H9 (cell line): ENCODE measurements at regions not wholly inside any gene's neighbourhood (a gene's known extent, or its start where the extent isn't known, plus 50 kb on each side); places are given as distances from the start of the nearest gene placed in this dataset.

Experiments
- DNase-seq: peaks from one replicate; pipeline ENCODE4 v3.0.0-alpha.2; 2017
- H2AFZ ChIP-seq: one replicate; pipeline ENCODE4 v1.6.1; 2013; ENCODE audit warnings: mild to moderate bottlenecking, low read length, control low read depth, moderate library complexity
- H2AK5ac ChIP-seq: 2 replicates; pipeline ENCODE4 v1.6.1; 2013; ENCODE audit warnings: low read length, control low read depth, mixed read lengths; ENCODE audit not compliant: insufficient read length
- H2BK120ac ChIP-seq: one replicate; pipeline ENCODE4 v1.6.1; 2013; ENCODE audit warnings: low read depth, mild to moderate bottlenecking, low read length, control low read depth, inconsistent platforms; ENCODE audit not compliant: poor library complexity, severe bottlenecking
- H2BK12ac ChIP-seq: 2 replicates; pipeline ENCODE4 v1.6.1; 2013; ENCODE audit warnings: low read length, control low read depth, mixed read lengths, low read depth; ENCODE audit not compliant: insufficient read length
- H2BK15ac ChIP-seq: 2 replicates; pipeline ENCODE4 v1.6.1; 2013; ENCODE audit warnings: low read depth, low read length, control low read depth
- H2BK20ac ChIP-seq: one replicate; pipeline ENCODE4 v1.6.1; 2013; ENCODE audit warnings: low read depth, mild to moderate bottlenecking, low read length, control low read depth, inconsistent platforms; ENCODE audit not compliant: poor library complexity, severe bottlenecking
- H2BK5ac ChIP-seq: 2 replicates; pipeline ENCODE4 v1.6.1; 2013; ENCODE audit warnings: low read length, control low read depth, mixed read lengths; ENCODE audit not compliant: insufficient read length
- H3K14ac ChIP-seq: 2 replicates; pipeline ENCODE4 v1.6.1; 2013; ENCODE audit warnings: low read length, control low read depth; ENCODE audit not compliant: insufficient read depth
- H3K18ac ChIP-seq: 2 replicates; pipeline ENCODE4 v1.6.1; 2013; ENCODE audit warnings: low read depth, mild to moderate bottlenecking, mixed read lengths, low read length, control low read depth; ENCODE audit not compliant: insufficient read length
- H3K23ac ChIP-seq: 2 replicates; pipeline ENCODE4 v1.6.1; 2013; ENCODE audit warnings: low read length, control low read depth, mixed read lengths, low read depth; ENCODE audit not compliant: insufficient read length
- H3K23me2 ChIP-seq: 2 replicates; pipeline ENCODE4 v1.6.1; 2013; ENCODE audit warnings: low read depth, mild to moderate bottlenecking, mixed read lengths, low read length, control low read depth; ENCODE audit not compliant: insufficient read length, poor library complexity, severe bottlenecking
- H3K27ac ChIP-seq: 2 replicates; pipeline ENCODE4 v1.5.1; 2013; ENCODE audit warnings: low read length, control low read depth, mixed read lengths, low read depth; ENCODE audit not compliant: insufficient read length
- H3K27me3 ChIP-seq: 2 replicates; pipeline ENCODE4 v1.6.1; 2013; ENCODE audit warnings: low read length, control low read depth, inconsistent platforms; ENCODE audit not compliant: insufficient read depth
- H3K4ac ChIP-seq: 2 replicates; pipeline ENCODE4 v1.6.1; 2013; ENCODE audit warnings: low read depth, mild to moderate bottlenecking, control low read depth, inconsistent platforms, low read length, moderate library complexity
- H3K4me1 ChIP-seq: 2 replicates; pipeline ENCODE4 v1.6.1; 2013; ENCODE audit warnings: low read length, control low read depth, inconsistent platforms; ENCODE audit not compliant: insufficient read depth
- H3K4me2 ChIP-seq: 2 replicates; pipeline ENCODE4 v1.6.1; 2013; ENCODE audit warnings: low read length, control low read depth, mixed read lengths; ENCODE audit not compliant: insufficient read length, insufficient read depth
- H3K56ac ChIP-seq: 2 replicates; pipeline ENCODE4 v1.6.1; 2013; ENCODE audit warnings: low read depth, mild to moderate bottlenecking, mixed read lengths, low read length, control low read depth; ENCODE audit not compliant: insufficient read length
- H3K79me1 ChIP-seq: 2 replicates; pipeline ENCODE4 v1.6.1; 2013; ENCODE audit warnings: low read depth, mild to moderate bottlenecking, moderate library complexity, low read length, control low read depth, inconsistent platforms; ENCODE audit not compliant: insufficient read depth, poor library complexity, severe bottlenecking
- H3K79me2 ChIP-seq: 2 replicates; pipeline ENCODE4 v1.6.1; 2013; ENCODE audit warnings: low read length, control low read depth, inconsistent platforms; ENCODE audit not compliant: insufficient read depth
- H3K9ac ChIP-seq: 2 replicates; pipeline ENCODE4 v1.6.1; 2013; ENCODE audit warnings: low read length, control low read depth, mixed read lengths; ENCODE audit not compliant: insufficient read length; ENCODE audit errors: extremely low read depth
- H3K9me3 ChIP-seq: one replicate; pipeline ENCODE4 v1.6.1; 2013; ENCODE audit warnings: low read depth, low read length, inconsistent platforms; ENCODE audit not compliant: control insufficient read depth
- H3T11ph ChIP-seq: one replicate; pipeline ENCODE4 v1.6.1; 2013; ENCODE audit warnings: mild to moderate bottlenecking, low read length, control low read depth, inconsistent platforms
- H4K20me1 ChIP-seq: one replicate; pipeline ENCODE4 v1.6.1; 2013; ENCODE audit not compliant: control insufficient read depth, insufficient read length, insufficient read depth
- H4K5ac ChIP-seq: 2 replicates; pipeline ENCODE4 v1.6.1; 2013; ENCODE audit warnings: low read depth, mild to moderate bottlenecking, mixed read lengths, low read length, control low read depth; ENCODE audit not compliant: insufficient read length
- H4K8ac ChIP-seq: replicated peaks from 2 replicates; pipeline ENCODE4 v1.6.1; 2013; ENCODE audit warnings: low read length, control low read depth, mixed read lengths, low read depth; ENCODE audit not compliant: insufficient read length
- H4K91ac ChIP-seq: 2 replicates; pipeline ENCODE4 v1.6.1; 2013; ENCODE audit warnings: low read depth, mild to moderate bottlenecking, moderate library complexity, mixed read lengths, low read length, control low read depth; ENCODE audit not compliant: insufficient read length
- H3K27ac Mint-ChIP-seq, 3 experiments: 2 replicates in 2 of 3; 3 replicates in 1 of 3; pipeline ENCODE4 v1.8.0; 2020 to 2021; ENCODE audit warnings: mixed read lengths in 3 of 3, mild to moderate bottlenecking in 1 of 3, moderate library complexity in 1 of 3
- H3K27me3 Mint-ChIP-seq: 2 replicates; pipeline ENCODE4 v1.8.0; 2021; ENCODE audit warnings: low read depth, mild to moderate bottlenecking, moderate library complexity, mixed read lengths
- H3K36me3 Mint-ChIP-seq, 3 experiments: 2 replicates in 2 of 3; 3 replicates in 1 of 3; pipeline ENCODE4 v1.8.0; 2020 to 2021; ENCODE audit warnings: low read depth in 3 of 3, mixed read lengths in 3 of 3; ENCODE audit not compliant: insufficient read depth in 1 of 3
- H3K4me1 Mint-ChIP-seq, 2 experiments: 2 replicates each; pipeline ENCODE4 v1.8.0; 2020; ENCODE audit warnings: mixed read lengths in 2 of 2
- H3K4me3 Mint-ChIP-seq, 2 experiments: 2 replicates in 1 of 2; 3 replicates in 1 of 2; pipeline ENCODE4 v1.8.0; 2020 to 2021; ENCODE audit warnings: mild to moderate bottlenecking in 2 of 2, mixed read lengths in 2 of 2, moderate library complexity in 1 of 2
- H3K9me3 Mint-ChIP-seq, 2 experiments: 2 replicates in 1 of 2; 3 replicates in 1 of 2; pipeline ENCODE4 v1.8.0; 2020; ENCODE audit warnings: mild to moderate bottlenecking in 2 of 2, mixed read lengths in 2 of 2, moderate library complexity in 1 of 2
- WGBS: extraction: QIAGEN DNeasy Blood & Tissue Kit; methylation state at CpG from one replicate; pipeline ENCODE4 v1.1.7; 2013; ENCODE audit warnings: missing lambda C conversion rate, low lambda C conversion rate, mixed read lengths; ENCODE audit not compliant: insufficient read length; ENCODE audit errors: extremely low coverage; 5-methylcytosine and 5-hydroxymethylcytosine counted together
- TF ChIP-seq, protein P1 (sequence below): fragments of 200-600 bp; sonication (generic); conservative IDR thresholded peaks from 3 replicates; pipeline ENCODE4 v1.8.0; 2021; ENCODE audit warnings: antibody characterized with exemption, mild to moderate bottlenecking

DNA sequence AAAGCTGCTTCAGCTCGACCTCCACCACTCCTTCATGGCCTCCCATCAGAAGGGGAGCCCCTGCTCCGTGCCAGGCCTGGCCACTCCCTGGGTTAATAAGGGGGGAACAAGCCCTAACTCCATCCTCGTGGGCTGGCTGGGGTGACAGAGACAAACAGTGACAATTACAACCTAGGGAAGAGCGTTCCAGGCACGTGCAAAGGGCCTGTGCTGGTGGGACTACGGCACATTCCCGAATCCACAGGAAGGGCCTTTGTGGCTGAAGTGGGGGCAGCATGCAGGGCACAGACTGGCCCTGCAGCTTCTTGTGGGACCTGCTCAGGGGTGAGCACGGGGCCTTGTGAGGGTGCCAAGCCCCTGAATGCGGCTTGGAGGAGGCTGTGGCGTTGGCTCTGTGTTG lies 157.4 kb downstream of the C9orf50 start:
- Histone ChIP-seq H2BK120ac (no peak overlapping the region), H3K27ac (no peak overlapping the region), H3K4me2 (no peak overlapping the region), H3K18ac (no peak overlapping the region), H4K8ac (no peak overlapping the region), H2AK5ac (no peak overlapping the region), H3K9me3 (no peaks in the 10 kb centered on the region), H2AFZ (no peak overlapping the region), H3K4me1 (no peaks in the 10 kb centered on the region; the same call in 1 of the 2 replicates), H3K9ac (no peak overlapping the region), H2BK12ac (no peak overlapping the region), H2BK20ac (no peak overlapping the region), H3K79me2 (no peaks in the 10 kb centered on the region), H4K5ac (peak overlapping the region; percentile 60), H3K23ac (no peak overlapping the region), H2BK5ac (no peak overlapping the region), H3K27me3 (no peaks in the 10 kb centered on the region; the same call in 1 of the 2 replicates), H3K14ac (no peak overlapping the region), H4K20me1 (no peaks in the 10 kb centered on the region), H3T11ph (no peak overlapping the region), H3K79me1 (no peaks in the 10 kb centered on the region), H2BK15ac (no peak overlapping the region), H3K23me2 (peaks cover 14% of the 10 kb centered on the region), H3K4ac (no peak overlapping the region), H4K91ac (no peak overlapping the region), H3K56ac (no peak overlapping the region)
- TF ChIP-seq, protein P1, sequence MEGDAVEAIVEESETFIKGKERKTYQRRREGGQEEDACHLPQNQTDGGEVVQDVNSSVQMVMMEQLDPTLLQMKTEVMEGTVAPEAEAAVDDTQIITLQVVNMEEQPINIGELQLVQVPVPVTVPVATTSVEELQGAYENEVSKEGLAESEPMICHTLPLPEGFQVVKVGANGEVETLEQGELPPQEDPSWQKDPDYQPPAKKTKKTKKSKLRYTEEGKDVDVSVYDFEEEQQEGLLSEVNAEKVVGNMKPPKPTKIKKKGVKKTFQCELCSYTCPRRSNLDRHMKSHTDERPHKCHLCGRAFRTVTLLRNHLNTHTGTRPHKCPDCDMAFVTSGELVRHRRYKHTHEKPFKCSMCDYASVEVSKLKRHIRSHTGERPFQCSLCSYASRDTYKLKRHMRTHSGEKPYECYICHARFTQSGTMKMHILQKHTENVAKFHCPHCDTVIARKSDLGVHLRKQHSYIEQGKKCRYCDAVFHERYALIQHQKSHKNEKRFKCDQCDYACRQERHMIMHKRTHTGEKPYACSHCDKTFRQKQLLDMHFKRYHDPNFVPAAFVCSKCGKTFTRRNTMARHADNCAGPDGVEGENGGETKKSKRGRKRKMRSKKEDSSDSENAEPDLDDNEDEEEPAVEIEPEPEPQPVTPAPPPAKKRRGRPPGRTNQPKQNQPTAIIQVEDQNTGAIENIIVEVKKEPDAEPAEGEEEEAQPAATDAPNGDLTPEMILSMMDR = no peak
- Mint-ChIP-seq H3K4me3 (no peak overlapping the region), H3K27ac (no peak overlapping the region), H3K27me3 (peaks cover 22% of the 10 kb centered on the region), H3K4me1 (peaks cover 31 to 46% of the 10 kb centered on the region in 2 experiments), H3K36me3 (no peaks in the 10 kb centered on the region), H3K9me3 (peaks cover 0 to 4% of the 10 kb centered on the region in 2 experiments; a peak in 1 of 5 replicates)
- no CpG with 5 or more reads among the region's 10 CpGs for WGBS
- DNase-seq = no peak
